ENCODE measurements at regions not wholly inside any gene's neighbourhood (a gene's known extent, or its start where the extent isn't known, plus 50 kb on each side); places are given as distances from the start of the nearest gene placed in this dataset.

DNA sequence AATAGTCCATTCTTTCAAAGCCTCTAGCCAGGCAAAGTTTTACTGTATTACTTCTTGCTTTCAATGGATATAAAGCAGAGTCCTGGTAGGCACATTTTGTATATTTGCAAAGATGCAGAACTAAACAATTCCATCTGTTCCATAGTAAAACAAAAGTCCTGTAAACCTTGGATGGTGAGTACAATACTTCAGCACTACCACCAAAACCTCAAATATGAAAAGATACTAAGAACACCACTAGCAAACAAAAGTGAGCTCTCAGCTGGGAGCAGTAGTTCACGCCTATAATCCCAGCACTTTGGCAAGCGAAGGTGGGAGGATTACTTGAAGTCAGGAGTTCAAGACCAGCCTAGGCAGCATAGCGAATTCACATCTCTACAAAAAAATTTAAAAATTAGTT is 195.0 kb downstream of the MSX2 start (continued):
- TF ChIP-seq, protein P1, sequence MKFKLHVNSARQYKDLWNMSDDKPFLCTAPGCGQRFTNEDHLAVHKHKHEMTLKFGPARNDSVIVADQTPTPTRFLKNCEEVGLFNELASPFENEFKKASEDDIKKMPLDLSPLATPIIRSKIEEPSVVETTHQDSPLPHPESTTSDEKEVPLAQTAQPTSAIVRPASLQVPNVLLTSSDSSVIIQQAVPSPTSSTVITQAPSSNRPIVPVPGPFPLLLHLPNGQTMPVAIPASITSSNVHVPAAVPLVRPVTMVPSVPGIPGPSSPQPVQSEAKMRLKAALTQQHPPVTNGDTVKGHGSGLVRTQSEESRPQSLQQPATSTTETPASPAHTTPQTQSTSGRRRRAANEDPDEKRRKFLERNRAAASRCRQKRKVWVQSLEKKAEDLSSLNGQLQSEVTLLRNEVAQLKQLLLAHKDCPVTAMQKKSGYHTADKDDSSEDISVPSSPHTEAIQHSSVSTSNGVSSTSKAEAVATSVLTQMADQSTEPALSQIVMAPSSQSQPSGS (CRISPR knock-in tag; IDR thresholded peaks at IDR 0.05; ENCODE audit: borderline replicate concordance, low read depth), result no peak
- no peak for TF ChIP-seq TEAD1 (CRISPR knock-in tag; IDR thresholded peaks at IDR 0.05)
- TF ChIP-seq IRF2 (CRISPR knock-in tag; IDR thresholded peaks at IDR 0.05; ENCODE audit: borderline replicate concordance, low read depth), result no peak
- no peak for TF ChIP-seq CREM (CRISPR knock-in tag; IDR thresholded peaks at IDR 0.05)
- TF ChIP-seq, protein P2, sequence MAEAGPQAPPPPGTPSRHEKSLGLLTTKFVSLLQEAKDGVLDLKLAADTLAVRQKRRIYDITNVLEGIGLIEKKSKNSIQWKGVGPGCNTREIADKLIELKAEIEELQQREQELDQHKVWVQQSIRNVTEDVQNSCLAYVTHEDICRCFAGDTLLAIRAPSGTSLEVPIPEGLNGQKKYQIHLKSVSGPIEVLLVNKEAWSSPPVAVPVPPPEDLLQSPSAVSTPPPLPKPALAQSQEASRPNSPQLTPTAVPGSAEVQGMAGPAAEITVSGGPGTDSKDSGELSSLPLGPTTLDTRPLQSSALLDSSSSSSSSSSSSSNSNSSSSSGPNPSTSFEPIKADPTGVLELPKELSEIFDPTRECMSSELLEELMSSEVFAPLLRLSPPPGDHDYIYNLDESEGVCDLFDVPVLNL (CRISPR knock-in tag; IDR thresholded peaks at IDR 0.05; ENCODE audit: borderline replicate concordance, low read depth), result no peak
- TF ChIP-seq, protein P3, sequence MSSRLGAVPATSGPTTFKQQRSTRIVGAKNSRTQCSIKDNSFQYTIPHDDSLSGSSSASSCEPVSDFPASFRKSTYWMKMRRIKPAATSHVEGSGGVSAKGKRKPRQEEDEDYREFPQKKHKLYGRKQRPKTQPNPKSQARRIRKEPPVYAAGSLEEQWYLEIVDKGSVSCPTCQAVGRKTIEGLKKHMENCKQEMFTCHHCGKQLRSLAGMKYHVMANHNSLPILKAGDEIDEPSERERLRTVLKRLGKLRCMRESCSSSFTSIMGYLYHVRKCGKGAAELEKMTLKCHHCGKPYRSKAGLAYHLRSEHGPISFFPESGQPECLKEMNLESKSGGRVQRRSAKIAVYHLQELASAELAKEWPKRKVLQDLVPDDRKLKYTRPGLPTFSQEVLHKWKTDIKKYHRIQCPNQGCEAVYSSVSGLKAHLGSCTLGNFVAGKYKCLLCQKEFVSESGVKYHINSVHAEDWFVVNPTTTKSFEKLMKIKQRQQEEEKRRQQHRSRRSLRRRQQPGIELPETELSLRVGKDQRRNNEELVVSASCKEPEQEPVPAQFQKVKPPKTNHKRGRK (CRISPR knock-in tag; IDR thresholded peaks at IDR 0.05; ENCODE audit: borderline replicate concordance), result no peak
- TF ChIP-seq ZNF121 (CRISPR knock-in tag; IDR thresholded peaks at IDR 0.05), result no peak

DNA sequence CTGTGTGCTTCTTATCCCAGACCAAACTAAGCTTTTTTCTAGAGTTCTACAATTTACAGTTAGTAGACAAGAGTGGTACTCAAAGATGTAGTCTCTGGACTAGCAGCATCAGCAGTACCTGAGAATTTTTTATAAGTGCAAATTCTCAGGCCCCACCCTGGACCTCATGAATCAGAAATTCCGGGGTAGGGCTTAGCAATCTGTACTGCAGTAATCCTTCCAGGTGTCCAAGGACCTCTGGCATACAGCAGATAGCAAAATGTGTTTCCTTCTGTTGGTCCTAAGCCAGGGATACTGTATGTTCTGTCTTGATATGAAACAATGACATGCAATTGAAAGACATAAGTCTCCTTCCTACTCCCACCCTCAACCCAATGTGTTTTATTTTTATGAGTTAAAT is 194.3 kb downstream of the MSX2 start:
- Mint-ChIP-seq H3K36me3 (peaks cover 2% of the 10 kb centered on the region; the same call in 1 of the 2 replicates), H3K27me3 (ENCODE audit: low read depth) (peaks cover 8% of the 10 kb centered on the region), H3K4me3 (no peak overlapping the region), H3K9me3 (no peaks in the 10 kb centered on the region), H3K4me1 (peaks cover 52% of the 10 kb centered on the region), H3K27ac (no peak overlapping the region)
- DNase-seq (ENCODE audit: low spot score) (no peak), ATAC-seq (no peak)
- ChIA-PET POLR2A (no interaction called here), CTCF (no interaction called here)
- TF ChIP-seq ETV6 (CRISPR knock-in tag; IDR thresholded peaks at IDR 0.05) (no peak), KAT7 (CRISPR knock-in tag; IDR thresholded peaks at IDR 0.05; ENCODE audit: borderline replicate concordance) (no peak), ZNF396 (CRISPR knock-in tag; IDR thresholded peaks at IDR 0.05; ENCODE audit: borderline replicate concordance) (no peak), NR2C2 (CRISPR knock-in tag; IDR thresholded peaks at IDR 0.05) (no peak), NFATC4 (CRISPR knock-in tag; IDR thresholded peaks at IDR 0.05) (no peak), NFYB (CRISPR knock-in tag; conservative IDR thresholded peaks at IDR 0.05; ENCODE audit: low read depth) (no peak), ZNF416 (CRISPR knock-in tag; IDR thresholded peaks at IDR 0.05) (no peak)
- TF ChIP-seq, protein P4, sequence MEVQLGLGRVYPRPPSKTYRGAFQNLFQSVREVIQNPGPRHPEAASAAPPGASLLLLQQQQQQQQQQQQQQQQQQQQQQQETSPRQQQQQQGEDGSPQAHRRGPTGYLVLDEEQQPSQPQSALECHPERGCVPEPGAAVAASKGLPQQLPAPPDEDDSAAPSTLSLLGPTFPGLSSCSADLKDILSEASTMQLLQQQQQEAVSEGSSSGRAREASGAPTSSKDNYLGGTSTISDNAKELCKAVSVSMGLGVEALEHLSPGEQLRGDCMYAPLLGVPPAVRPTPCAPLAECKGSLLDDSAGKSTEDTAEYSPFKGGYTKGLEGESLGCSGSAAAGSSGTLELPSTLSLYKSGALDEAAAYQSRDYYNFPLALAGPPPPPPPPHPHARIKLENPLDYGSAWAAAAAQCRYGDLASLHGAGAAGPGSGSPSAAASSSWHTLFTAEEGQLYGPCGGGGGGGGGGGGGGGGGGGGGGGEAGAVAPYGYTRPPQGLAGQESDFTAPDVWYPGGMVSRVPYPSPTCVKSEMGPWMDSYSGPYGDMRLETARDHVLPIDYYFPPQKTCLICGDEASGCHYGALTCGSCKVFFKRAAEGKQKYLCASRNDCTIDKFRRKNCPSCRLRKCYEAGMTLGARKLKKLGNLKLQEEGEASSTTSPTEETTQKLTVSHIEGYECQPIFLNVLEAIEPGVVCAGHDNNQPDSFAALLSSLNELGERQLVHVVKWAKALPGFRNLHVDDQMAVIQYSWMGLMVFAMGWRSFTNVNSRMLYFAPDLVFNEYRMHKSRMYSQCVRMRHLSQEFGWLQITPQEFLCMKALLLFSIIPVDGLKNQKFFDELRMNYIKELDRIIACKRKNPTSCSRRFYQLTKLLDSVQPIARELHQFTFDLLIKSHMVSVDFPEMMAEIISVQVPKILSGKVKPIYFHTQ (CRISPR knock-in tag; IDR thresholded peaks at IDR 0.05), result no peak
- TF ChIP-seq, protein P5, sequence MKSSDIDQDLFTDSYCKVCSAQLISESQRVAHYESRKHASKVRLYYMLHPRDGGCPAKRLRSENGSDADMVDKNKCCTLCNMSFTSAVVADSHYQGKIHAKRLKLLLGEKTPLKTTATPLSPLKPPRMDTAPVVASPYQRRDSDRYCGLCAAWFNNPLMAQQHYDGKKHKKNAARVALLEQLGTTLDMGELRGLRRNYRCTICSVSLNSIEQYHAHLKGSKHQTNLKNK (CRISPR knock-in tag; IDR thresholded peaks at IDR 0.05), result no peak
- TF ChIP-seq, protein P6, sequence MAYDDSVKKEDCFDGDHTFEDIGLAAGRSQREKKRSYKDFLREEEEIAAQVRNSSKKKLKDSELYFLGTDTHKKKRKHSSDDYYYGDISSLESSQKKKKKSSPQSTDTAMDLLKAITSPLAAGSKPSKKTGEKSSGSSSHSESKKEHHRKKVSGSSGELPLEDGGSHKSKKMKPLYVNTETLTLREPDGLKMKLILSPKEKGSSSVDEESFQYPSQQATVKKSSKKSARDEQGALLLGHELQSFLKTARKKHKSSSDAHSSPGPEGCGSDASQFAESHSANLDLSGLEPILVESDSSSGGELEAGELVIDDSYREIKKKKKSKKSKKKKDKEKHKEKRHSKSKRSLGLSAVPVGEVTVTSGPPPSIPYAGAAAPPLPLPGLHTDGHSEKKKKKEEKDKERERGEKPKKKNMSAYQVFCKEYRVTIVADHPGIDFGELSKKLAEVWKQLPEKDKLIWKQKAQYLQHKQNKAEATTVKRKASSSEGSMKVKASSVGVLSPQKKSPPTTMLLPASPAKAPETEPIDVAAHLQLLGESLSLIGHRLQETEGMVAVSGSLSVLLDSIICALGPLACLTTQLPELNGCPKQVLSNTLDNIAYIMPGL (CRISPR knock-in tag; IDR thresholded peaks at IDR 0.05), result no peak

Data from WTC11 (cell line).